ENCODE measurements at regions not wholly inside any gene's neighbourhood (a gene's known extent, or its start where the extent isn't known, plus 50 kb on each side); places are given as distances from the start of the nearest gene placed in this dataset.

DNA sequence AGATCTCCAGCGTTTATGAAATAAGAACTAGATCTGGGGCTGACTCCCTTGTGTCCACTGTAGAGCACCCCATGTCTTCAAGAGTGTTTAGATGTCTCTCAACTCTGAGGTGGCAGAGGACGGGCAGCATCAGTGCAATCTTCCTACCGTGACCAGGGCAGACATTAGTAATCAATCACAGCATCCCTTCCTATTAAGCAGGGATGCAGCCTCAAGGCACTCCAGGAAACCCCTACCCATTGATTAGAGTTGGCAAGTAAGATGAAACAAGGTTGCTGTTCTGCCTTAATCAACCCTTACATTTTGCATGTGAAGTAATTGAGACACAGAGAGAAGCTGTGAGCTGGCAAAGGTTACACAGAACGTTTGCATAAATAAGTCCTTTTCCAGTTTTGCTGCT is 283.7 kb upstream of the ZMIZ1 start:
- TF ChIP-seq CREB1 (IDR thresholded peaks at IDR 0.05; ENCODE audit: low read depth) (no peak), NFIC (IDR thresholded peaks at IDR 0.05) (no peak)

All from Ishikawa (cell line).